Suprapubic skin (tissue), 4 donors: ENCODE measurements at regions not wholly inside any gene's neighbourhood (a gene's known extent, or its start where the extent isn't known, plus 50 kb on each side); places are given as distances from the start of the nearest gene placed in this dataset.

ENCODE experiments used
- DNase-seq, 2 donors: peaks; one replicate each; pipeline ENCODE4 v3.0.0-alpha.2; 2019; ENCODE audit warnings: low spot score in 2 of 2
- H3K27ac ChIP-seq: fragments of 200-600 bp; sonication (generic); one replicate; pipeline ENCODE4 v1.5.1; 2019
- H3K27me3 ChIP-seq: fragments of 200-600 bp; sonication (generic); one replicate; pipeline ENCODE4 v1.5.1; 2019
- H3K36me3 ChIP-seq: fragments of 200-600 bp; sonication (generic); one replicate; pipeline ENCODE4 v1.5.1; 2019
- H3K4me1 ChIP-seq: fragments of 200-600 bp; sonication (generic); one replicate; pipeline ENCODE4 v1.5.1; 2019
- H3K4me3 ChIP-seq: fragments of 200-600 bp; sonication (generic); one replicate; pipeline ENCODE4 v1.5.1; 2019; ENCODE audit warnings: mild to moderate bottlenecking
- H3K9me3 ChIP-seq: fragments of 200-600 bp; sonication (generic); one replicate; pipeline ENCODE4 v1.5.1; 2019
- CTCF ChIP-seq, 2 donors: fragments of 200-600 bp in 1 of 2; fragments of 450-650 bp in 1 of 2; sonication (generic) in 1 of 2; IDR thresholded peaks; one replicate each; pipeline ENCODE4 v1.5.1; 2016 to 2019; ENCODE audit warnings: antibody characterized with exemption in 2 of 2, mild to moderate bottlenecking in 1 of 2, moderate library complexity in 1 of 2
- EP300 ChIP-seq: sonication (generic); formaldehyde crosslinking; IDR thresholded peaks from one replicate; pipeline ENCODE4 v1.6.1; 2017; ENCODE audit warnings: antibody characterized with exemption
- POLR2A ChIP-seq, 2 donors: fragments of 450-650 bp; IDR thresholded peaks; one replicate each; pipeline ENCODE4 v1.6.1; 2017; ENCODE audit warnings: antibody characterized with exemption in 2 of 2, mild to moderate bottlenecking in 2 of 2, moderate library complexity in 2 of 2
- POLR2AphosphoS5 ChIP-seq, 3 donors: sonication (generic); formaldehyde crosslinking; IDR thresholded peaks; one replicate each; pipeline ENCODE4 v1.6.1; 2017; ENCODE audit warnings: antibody characterized with exemption in 3 of 3
- WGBS: methylation state at CpG from one replicate; pipeline ENCODE4 v1.1.5; 2018; 5-methylcytosine and 5-hydroxymethylcytosine counted together

- no peak overlapping the region for H3K27ac ChIP-seq
- no peak overlapping the region for H3K4me3 ChIP-seq
- TF ChIP-seq CTCF (IDR thresholded peaks at IDR 0.05) (no peak), EP300 (no peak), POLR2A (IDR thresholded peaks at IDR 0.05) (no peak), POLR2AphosphoS5 (IDR thresholded peaks at IDR 0.05) (no peak)
- no peaks in the 10 kb centered on the region for H3K4me1 ChIP-seq
- H3K9me3 ChIP-seq = peaks cover 3% of the 10 kb centered on the region
- WGBS = 61% methylated on average over 1 of the region's 1 CpG
- H3K27me3 ChIP-seq = no peaks in the 10 kb centered on the region
- no peaks in the 10 kb centered on the region for H3K36me3 ChIP-seq
- no peak for DNase-seq
These were observed 417.0 kb upstream of the JAG1 start for GRCh38 chr20:11090751-11091150.

GRCh38 chr20:11091511-11091910 lies 417.7 kb upstream of the JAG1 start:
- TF ChIP-seq POLR2AphosphoS5 (IDR thresholded peaks at IDR 0.05) = no peak
- TF ChIP-seq EP300 = no peak
- TF ChIP-seq CTCF (IDR thresholded peaks at IDR 0.05) = no peak
- no peak for TF ChIP-seq POLR2A (IDR thresholded peaks at IDR 0.05)
- no peaks in the 10 kb centered on the region for H3K36me3 ChIP-seq
- no peak for DNase-seq
- H3K27me3 ChIP-seq = no peaks in the 10 kb centered on the region
- no peaks in the 10 kb centered on the region for H3K4me1 ChIP-seq
- H3K4me3 ChIP-seq = no peak overlapping the region
- 41% methylated on average over 1 of the region's 1 CpG for WGBS
- no peak overlapping the region for H3K27ac ChIP-seq
- H3K9me3 ChIP-seq = peaks cover 3% of the 10 kb centered on the region

DNA sequence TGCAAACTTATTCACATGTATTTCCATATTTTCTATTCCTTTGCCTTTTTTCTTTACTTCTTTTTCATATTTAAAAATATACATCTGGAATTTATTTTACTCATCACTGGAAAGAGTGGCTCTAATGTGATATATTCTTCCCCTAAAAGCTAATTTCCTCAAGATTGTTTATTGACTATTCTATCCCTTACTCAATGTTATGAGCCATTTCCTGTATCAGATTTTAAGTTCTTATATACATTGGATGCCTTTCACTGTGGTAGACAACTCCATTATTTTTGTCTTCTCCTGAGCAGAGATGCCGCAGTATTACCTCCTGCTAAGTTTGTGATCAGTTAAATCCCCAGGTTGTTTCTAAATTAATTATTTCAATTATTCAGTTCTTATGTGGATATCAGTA lies 418.4 kb upstream of the JAG1 start:
- 97% methylated on average over 1 of the region's 1 CpG for WGBS
- H3K27ac ChIP-seq = no peak overlapping the region
- no peak overlapping the region for H3K4me3 ChIP-seq
- H3K4me1 ChIP-seq = no peaks in the 10 kb centered on the region
- H3K36me3 ChIP-seq = no peaks in the 10 kb centered on the region
- TF ChIP-seq CTCF (IDR thresholded peaks at IDR 0.05) (no peak), EP300 (no peak), POLR2A (IDR thresholded peaks at IDR 0.05) (no peak), POLR2AphosphoS5 (IDR thresholded peaks at IDR 0.05) (no peak)
- DNase-seq = no peak
- no peaks in the 10 kb centered on the region for H3K27me3 ChIP-seq
- peaks cover 3% of the 10 kb centered on the region for H3K9me3 ChIP-seq

- Histone ChIP-seq H3K4me1 (no peaks in the 10 kb centered on the region), H3K36me3 (no peaks in the 10 kb centered on the region), H3K4me3 (no peak overlapping the region), H3K27me3 (no peaks in the 10 kb centered on the region), H3K27ac (no peak overlapping the region), H3K9me3 (no peaks in the 10 kb centered on the region)
- TF ChIP-seq POLR2AphosphoS5 (IDR thresholded peaks at IDR 0.05) = no peak
- no peak for TF ChIP-seq EP300
- no peak for TF ChIP-seq CTCF (IDR thresholded peaks at IDR 0.05)
- no peak for TF ChIP-seq POLR2A (IDR thresholded peaks at IDR 0.05)
- DNase-seq = no peak
- 85% methylated on average over 1 of the region's 1 CpG for WGBS
These were observed 420.4 kb upstream of the JAG1 start for GRCh38 chr20:11094196-11094595.

DNA sequence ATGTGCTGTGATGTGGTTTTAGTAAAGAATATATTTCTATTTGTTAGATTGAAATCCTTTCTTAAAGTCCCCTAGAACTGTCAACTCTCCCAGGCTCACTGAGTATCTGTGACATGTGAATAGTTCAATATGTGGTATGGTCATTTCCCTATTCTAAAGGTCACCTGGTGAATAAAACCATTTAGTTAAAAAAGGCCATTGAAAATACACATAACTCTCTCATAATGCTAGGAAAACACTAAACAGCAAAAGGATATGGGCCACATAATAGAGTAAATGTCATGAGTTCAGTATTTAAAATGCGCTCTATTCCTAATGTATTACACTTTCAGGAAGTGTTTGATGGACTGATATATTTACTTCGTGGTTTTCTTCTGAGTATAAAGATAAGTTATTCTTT lies 420.9 kb upstream of the JAG1 start:
- no peak overlapping the region for H3K4me3 ChIP-seq
- no peak overlapping the region for H3K27ac ChIP-seq
- DNase-seq = no peak
- no peaks in the 10 kb centered on the region for H3K27me3 ChIP-seq
- H3K9me3 ChIP-seq = no peaks in the 10 kb centered on the region
- H3K4me1 ChIP-seq = no peaks in the 10 kb centered on the region
- 72% methylated on average over 2 of the region's 2 CpGs for WGBS
- TF ChIP-seq CTCF (IDR thresholded peaks at IDR 0.05) (no peak), POLR2AphosphoS5 (IDR thresholded peaks at IDR 0.05) (no peak), EP300 (no peak), POLR2A (IDR thresholded peaks at IDR 0.05) (no peak)
- no peaks in the 10 kb centered on the region for H3K36me3 ChIP-seq
